GM19035 (cell line): ENCODE measurements at regions not wholly inside any gene's neighbourhood (a gene's known extent, or its start where the extent isn't known, plus 50 kb on each side); places are given as distances from the start of the nearest gene placed in this dataset.

ENCODE experiments used
- ATAC-seq: cut with Tn5 transposase; IDR thresholded peaks from one replicate; pipeline ENCODE4 v1.9.1; 2021; ENCODE audit not compliant: unreplicated experiment

- no peak for ATAC-seq
Measured at GRCh38 chr2:6789559-6790138, 76.1 kb downstream of the CMPK2 start.

- no peak for ATAC-seq
Measured at GRCh38 chr2:6791682-6792081, 74.0 kb downstream of the CMPK2 start.

GRCh38 chr2:6792883-6793282 lies 72.8 kb downstream of the CMPK2 start:
- no peak for ATAC-seq

- no peak for ATAC-seq
Measured at GRCh38 chr2:6793371-6793770, 72.3 kb downstream of the CMPK2 start.

- no peak for ATAC-seq
Measured at GRCh38 chr2:6793913-6794312, 71.8 kb downstream of the CMPK2 start.

- no peak for ATAC-seq
Measured at GRCh38 chr2:6794448-6794847, 71.3 kb downstream of the CMPK2 start.
